Non-pigmented ciliary epithelial cell (primary cell): ENCODE measurements at regions not wholly inside any gene's neighbourhood (a gene's known extent, or its start where the extent isn't known, plus 50 kb on each side); places are given as distances from the start of the nearest gene placed in this dataset.
"Not testable (repeated sequence)": the region's sequence is repeated elsewhere in the genome, so short reads cannot be mapped to it uniquely, and the experiment has no call there.

Experiments used
- DNase-seq: peaks from one replicate; pipeline ENCODE4 v3.0.0-alpha.2; 2010; ENCODE audit warnings: low read depth

GRCh38 chrX:128954697-128955096, 568.6 kb downstream of the SMARCA1 start:
- not testable (repeated sequence) for DNase-seq

- no peak for DNase-seq
Observed at GRCh38 chrX:128931071-128931470, 592.2 kb downstream of the SMARCA1 start.

GRCh38 chrX:128929271-128930057, 593.8 kb downstream of the SMARCA1 start:
- DNase-seq: no peak

- DNase-seq: peak; percentile 26
Observed at GRCh38 chrX:128928636-128929035, 594.7 kb downstream of the SMARCA1 start.

- no peak for DNase-seq
Observed at GRCh38 chrX:128927363-128927762, 595.9 kb downstream of the SMARCA1 start.

- no peak for DNase-seq
Observed at GRCh38 chrX:128906753-128907152, 616.5 kb downstream of the SMARCA1 start.

- DNase-seq: no peak
Observed at GRCh38 chrX:128901018-128901417, 622.3 kb downstream of the SMARCA1 start.

GRCh38 chrX:128897621-128898020, 625.7 kb downstream of the SMARCA1 start:
- DNase-seq: peak; percentile 15

GRCh38 chrX:128891554-128891953, 631.7 kb downstream of the SMARCA1 start:
- DNase-seq: no peak

- DNase-seq: no peak
Observed at GRCh38 chrX:128884430-128884829, 638.9 kb downstream of the SMARCA1 start.

- no peak for DNase-seq
Observed at GRCh38 chrX:128883650-128884049, 639.6 kb downstream of the SMARCA1 start.

- no peak for DNase-seq
Observed at GRCh38 chrX:128870361-128870760, 652.9 kb downstream of the SMARCA1 start.

GRCh38 chrX:128862557-128862956, 660.7 kb downstream of the SMARCA1 start:
- DNase-seq: no peak

- no peak for DNase-seq
Observed at GRCh38 chrX:128848374-128848773, 674.9 kb downstream of the SMARCA1 start.

- no peak for DNase-seq
Observed at GRCh38 chrX:128846385-128846784, 676.9 kb downstream of the SMARCA1 start.

- DNase-seq: no peak
Observed at GRCh38 chrX:128818690-128819089, 704.6 kb downstream of the SMARCA1 start.

GRCh38 chrX:128816919-128817318, 706.4 kb downstream of the SMARCA1 start:
- DNase-seq: no peak

GRCh38 chrX:128807367-128807766, 715.9 kb downstream of the SMARCA1 start:
- no peak for DNase-seq

GRCh38 chrX:128805236-128805635, 718.1 kb downstream of the SMARCA1 start:
- no peak for DNase-seq

GRCh38 chrX:128804828-128805227, 718.5 kb downstream of the SMARCA1 start:
- DNase-seq: no peak

- DNase-seq: no peak
Observed at GRCh38 chrX:128800138-128800537, 723.2 kb downstream of the SMARCA1 start.

- DNase-seq: not testable (repeated sequence)
Observed at GRCh38 chrX:128783139-128783538, 730.9 kb upstream of the ACTRT1 start.

- DNase-seq: no peak
Observed at GRCh38 chrX:128781506-128781905, 729.3 kb upstream of the ACTRT1 start.

GRCh38 chrX:128780934-128781333, 728.7 kb upstream of the ACTRT1 start:
- DNase-seq: no peak
